ENCODE measurements at regions not wholly inside any gene's neighbourhood (a gene's known extent, or its start where the extent isn't known, plus 50 kb on each side); places are given as distances from the start of the nearest gene placed in this dataset.
"Not testable (repeated sequence)": the region's sequence is repeated elsewhere in the genome, so short reads cannot be mapped to it uniquely, and the experiment has no call there.

DNA sequence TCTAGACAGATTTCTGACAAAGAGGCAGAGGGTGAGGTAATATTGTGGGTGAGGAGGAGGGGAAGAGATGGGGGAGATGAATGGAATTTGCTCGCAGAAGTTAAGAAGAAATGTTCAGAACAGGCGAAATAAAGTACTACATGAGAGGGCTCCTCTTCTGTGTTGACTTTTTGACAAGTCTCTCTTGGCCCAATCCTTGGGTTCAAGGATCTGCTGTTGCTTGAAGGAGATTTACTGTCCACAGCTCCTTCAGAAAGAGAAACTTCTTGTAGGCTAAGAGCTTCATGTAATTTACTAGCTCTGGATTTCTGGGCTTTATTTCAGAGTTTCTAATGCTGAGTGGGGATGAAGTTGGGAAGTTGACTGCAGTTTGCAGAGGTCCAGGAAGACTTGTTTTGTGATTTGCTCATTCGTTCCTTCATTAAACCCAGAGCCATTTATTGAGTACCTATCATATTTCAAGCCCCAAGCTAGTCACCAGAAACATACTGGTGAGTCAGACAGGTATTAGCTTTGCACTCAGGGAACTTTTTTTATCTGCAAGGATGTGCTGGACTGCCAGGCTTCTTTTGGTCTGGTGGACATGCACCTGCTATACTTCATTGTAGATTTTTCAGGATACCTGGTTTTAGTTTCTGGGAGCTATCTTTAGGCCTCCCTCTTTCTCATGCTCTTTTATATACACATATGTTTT is 402.9 kb upstream of the CLINT1 start:
- no peak for DNase-seq (ENCODE audit: low spot score)

DNA sequence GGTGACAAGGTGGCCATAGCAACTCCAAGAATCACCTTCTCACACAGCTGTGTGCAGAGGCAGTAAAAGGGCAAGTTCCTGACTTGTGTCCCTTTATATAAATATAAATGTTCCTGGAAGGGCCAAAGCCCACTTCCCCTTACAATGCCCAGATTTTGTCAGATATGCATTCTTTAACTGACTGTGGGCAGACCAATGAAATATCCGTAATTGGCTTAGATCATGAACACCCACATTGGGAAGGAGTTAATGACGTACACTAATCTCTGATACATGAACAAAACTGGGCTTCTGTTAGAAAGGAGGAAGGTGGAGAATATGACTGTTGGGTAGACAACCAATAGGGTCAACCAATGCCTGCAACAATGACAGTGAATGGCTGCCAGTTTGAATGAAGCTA is 397.2 kb upstream of the CLINT1 start:
- no peak for DNase-seq (ENCODE audit: low spot score)

DNA sequence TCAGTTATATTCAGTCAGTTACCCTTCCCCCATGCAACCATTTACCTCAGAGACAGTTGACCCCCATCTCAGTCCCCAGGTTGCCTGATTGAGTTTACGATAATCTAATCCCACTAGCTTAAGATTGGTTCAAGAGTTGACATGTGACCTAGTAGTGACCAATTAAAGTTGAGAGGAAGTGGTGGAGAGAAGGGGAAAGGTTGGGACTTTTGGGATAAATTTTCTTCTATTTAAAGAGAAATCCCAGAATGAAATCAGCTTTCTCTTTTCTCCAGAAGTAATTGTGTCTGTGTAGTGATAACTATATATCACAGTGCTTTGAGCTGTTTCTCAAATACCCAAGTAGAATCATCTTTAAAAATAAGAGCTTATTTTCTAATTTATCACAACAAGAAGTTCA is 396.7 kb upstream of the CLINT1 start:
- no peak for DNase-seq (ENCODE audit: low spot score)

GRCh38 chr5:158246661-158247060 is 387.7 kb upstream of the CLINT1 start:
- DNase-seq (ENCODE audit: low spot score): no peak

DNA sequence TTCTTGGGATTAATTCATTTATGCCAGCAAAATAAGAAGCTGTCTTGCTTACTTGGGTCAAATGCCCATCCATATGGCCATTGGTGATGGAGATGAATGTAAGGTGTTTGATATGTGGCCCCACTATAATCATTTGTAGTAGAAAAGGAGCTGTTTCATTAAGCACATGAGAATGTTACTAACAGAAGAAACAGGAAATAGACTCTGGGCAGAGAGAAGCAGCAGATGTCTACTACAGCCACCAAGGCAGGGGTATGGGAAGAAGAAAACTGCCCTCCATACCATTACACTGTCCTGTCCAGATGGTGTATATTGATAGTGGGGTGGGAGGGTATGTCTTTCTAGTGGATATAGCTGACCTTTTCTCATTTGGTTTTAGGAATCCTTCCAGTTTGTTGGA is 386.6 kb upstream of the CLINT1 start:
- DNase-seq (ENCODE audit: low spot score): no peak

DNA sequence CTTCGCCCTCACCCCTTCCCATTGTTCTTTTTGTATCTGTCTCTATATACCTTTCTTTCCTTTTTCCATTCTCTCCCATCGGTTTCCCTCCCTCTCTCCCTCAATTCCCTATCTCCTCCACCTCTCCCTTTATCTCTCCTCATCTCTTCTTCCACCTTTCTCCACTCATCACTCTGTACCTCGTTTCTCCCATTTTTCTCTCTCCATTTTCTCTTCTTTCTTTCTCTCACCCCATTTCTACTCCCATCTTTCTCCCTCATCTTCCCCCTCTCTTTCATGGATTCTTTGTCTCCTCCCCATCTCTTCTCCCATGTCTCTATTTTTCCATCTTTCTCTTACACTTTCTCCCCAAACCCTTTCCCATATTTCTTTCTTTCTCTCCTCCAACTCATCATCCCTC is 385.9 kb upstream of the CLINT1 start:
- DNase-seq (ENCODE audit: low spot score): no peak

DNA sequence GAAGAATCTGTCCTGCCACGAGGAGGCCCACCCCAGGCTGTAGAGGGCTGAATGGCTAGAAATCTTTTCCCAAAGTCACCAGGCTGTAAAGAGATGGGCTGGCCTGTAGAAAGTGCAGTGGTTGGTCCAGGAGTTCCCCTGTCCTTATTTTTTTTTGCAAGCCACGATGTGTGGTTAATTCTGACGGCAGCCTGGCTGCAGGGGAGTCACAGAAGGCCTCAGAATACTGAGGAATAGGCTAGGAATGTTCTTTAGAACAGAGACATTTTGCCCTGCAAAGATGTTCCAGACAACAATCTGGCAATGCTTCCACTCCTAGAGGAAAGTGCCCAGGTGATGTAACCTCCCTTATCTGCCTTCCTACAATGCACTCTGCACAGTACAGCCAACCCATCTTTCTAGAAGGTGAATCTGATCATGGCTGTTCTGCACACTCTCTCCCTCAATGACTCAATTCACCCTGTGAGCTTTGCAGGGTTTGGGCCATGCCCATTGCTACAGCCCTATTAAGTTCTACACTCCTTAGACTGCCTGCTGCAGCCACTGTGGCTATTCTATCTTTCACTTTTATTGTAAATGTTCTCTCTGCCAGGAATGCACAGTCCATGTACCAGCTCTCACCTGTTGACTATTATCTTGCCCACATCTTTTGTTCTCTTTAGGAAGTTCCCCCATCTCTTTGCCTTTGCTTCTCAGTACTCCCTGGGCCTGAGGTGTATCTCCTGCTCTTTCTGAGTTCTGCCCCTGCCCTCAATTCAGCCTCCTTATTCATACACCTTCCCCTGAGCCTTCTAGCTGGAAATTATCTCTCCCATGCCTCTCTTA is 377.8 kb upstream of the CLINT1 start:
- DNase-seq (ENCODE audit: low spot score): no peak

GRCh38 chr5:158235159-158235547 is 376.2 kb upstream of the CLINT1 start:
- DNase-seq (ENCODE audit: low spot score): no peak

GRCh38 chr5:158234323-158235158 is 375.6 kb upstream of the CLINT1 start:
- no peak for DNase-seq (ENCODE audit: low spot score)

- no peak for DNase-seq (ENCODE audit: low spot score)
Measured at GRCh38 chr5:158233735-158234322, 374.9 kb upstream of the CLINT1 start.

GRCh38 chr5:158227314-158227713 is 368.4 kb upstream of the CLINT1 start:
- not testable (repeated sequence) for DNase-seq (ENCODE audit: low spot score)

GRCh38 chr5:158226496-158226895 is 367.6 kb upstream of the CLINT1 start:
- no peak for DNase-seq (ENCODE audit: low spot score)

GRCh38 chr5:158224253-158224652 is 365.3 kb upstream of the CLINT1 start:
- DNase-seq (ENCODE audit: low spot score): no peak

DNA sequence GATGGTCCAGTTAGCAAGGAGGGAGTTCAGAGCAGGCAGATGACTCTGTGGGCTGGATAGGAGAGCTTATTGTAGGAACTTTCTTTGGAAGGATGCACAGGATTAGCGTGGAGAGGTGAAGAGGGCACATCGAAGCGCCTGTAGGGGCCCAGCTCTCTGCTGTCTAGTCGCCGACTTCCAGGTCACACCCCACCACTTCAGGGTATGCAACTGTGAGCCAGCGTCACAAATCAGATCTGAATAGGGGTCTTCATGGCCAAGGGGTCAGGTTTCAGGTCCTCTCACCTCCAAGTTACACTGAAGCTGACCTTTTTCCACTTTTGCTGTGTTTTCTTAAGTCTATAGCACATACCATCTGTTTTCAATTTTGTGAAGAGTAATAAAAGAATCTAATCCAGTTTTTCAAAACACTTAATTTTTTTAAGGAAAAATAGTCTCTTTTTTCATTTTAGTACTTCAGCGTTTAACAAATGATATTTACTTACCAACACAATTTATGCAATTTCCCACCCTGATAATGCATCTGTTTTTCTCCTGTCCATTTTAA is 364.2 kb upstream of the CLINT1 start:
- DNase-seq (ENCODE audit: low spot score): no peak

DNA sequence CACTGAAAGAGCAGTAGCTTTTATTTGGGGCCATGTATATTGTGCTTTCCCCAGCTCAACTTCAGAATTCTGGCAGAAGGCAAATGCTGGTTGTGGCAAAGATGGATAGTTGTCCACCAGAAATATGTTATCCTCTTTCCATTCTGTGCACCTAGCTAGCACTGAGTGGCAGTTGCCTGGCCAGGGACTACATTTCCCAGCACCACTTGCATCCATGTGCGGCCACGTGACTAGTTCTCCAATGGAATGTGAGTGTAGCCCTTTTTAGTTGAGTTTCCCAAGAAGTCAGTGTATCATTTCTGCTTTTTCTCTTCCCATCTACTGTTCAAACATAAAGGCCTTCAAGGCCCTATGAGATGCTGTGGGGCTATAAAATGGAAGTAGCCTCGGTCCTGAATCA is 354.0 kb upstream of the CLINT1 start:
- no peak for DNase-seq (ENCODE audit: low spot score)

GRCh38 chr5:158212237-158212636 is 353.3 kb upstream of the CLINT1 start:
- DNase-seq (ENCODE audit: low spot score): no peak

DNA sequence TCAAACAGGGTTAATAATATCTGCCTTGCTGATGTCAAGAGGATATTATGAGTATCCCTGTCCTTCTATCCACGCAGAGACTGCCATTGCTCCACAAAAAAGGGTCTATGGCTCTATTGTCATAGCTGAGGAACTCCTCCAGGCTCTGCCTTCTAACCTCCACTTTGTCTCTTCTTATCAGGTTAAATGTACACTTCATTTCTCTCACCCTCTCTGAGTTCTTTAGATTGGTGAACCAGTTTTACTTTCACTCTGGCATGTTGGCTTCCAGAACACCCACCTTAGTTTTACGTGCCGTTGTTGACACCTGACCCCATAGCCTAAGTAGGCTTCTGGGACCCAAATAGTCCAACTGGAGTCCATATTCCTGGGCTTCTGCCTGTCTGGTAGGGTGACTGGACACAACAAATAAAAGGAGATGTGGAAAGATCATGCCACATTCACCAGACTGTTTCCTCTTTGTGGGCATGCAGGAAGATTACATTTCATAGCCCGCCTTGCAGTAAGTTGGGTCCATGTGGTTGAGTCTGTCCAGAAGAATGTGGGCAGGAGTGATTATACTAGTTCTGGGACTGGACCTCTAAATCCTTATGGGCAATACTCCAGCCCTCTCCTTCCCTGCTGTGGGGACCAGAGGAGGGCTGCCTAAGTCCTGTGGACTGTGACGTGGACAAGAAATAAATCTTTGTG is 350.4 kb upstream of the CLINT1 start:
- no peak for DNase-seq (ENCODE audit: low spot score)

GRCh38 chr5:158207733-158208132 is 348.8 kb upstream of the CLINT1 start:
- no peak for DNase-seq (ENCODE audit: low spot score)

DNA sequence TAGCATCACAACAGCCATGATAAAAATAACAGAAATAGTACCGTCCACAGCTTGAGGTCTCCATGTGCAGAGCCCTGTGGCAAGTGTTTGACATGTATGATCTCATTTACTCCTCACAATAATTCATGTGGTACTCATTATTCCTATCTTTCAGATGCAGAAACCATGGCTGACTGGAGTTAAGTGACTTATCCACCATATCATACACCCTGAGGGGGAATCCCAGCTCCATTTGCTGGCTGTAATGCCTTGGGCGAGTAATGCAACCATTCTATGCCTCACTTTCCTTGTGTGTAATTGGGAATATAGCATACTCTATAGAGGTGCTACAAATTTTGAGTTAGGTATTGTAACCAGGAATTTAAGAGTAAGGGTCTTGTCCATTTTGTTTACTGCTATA is 347.0 kb upstream of the CLINT1 start:
- no peak for DNase-seq (ENCODE audit: low spot score)

DNA sequence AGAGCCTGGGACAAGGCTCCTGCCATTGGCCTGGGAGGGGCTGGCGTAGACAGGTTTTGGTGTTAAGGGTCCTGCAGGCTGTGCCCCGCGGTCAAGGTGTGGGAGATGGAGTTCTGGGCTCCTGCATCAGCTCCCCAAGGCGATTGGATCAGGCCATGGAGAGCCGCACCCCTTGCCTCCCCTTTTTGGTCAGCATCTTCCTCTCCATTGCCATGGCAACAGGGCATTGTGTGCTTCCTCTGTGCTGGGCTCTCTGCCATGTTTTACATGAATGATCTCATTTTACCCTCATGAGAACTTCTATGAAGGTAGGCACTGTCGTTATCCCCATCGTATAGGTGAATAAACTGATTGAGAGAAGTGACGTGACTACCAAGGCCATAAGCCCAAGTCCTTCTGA is 344.3 kb upstream of the CLINT1 start:
- no peak for DNase-seq (ENCODE audit: low spot score)

DNA sequence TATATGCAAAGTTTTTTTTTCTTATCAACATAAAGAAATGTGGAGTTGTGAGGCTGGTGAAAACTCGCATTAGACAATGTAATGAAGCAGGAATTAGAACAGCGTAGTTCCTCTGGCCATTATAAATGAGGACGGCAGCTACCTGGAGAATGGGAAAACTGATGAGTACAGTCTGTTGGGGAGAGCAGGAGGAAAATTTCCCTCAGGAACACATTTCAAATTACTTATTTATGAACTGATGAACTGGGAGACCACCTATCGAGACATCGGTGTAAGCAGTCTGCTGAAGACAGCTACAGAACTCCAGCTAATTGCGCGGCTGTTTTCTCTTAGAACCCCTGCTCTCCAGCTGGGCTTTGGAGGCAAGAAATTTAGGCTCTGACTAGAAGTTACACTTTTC is 343.9 kb upstream of the CLINT1 start:
- DNase-seq (ENCODE audit: low spot score): no peak

DNA sequence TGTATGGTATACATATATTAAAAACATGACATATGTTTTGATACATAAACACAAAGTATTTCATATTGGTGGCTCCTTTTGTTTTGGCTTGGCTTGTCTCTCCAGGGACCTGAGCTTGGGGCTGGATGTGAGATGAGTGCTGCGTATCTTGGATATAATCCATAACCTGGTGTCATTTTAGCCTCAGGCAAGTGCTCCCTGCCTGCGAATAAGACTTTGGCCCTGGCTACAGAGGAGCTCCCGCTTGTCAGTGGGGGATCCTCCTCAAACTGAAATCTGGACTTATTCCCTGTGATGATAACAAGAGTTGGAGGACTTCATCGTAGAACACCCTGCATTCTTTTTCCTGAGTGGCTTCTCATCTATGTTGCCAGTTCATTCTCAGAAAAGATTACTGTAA is 341.7 kb upstream of the CLINT1 start:
- DNase-seq (ENCODE audit: low spot score): no peak
